ENCODE measurements at regions not wholly inside any gene's neighbourhood (a gene's known extent, or its start where the extent isn't known, plus 50 kb on each side); places are given as distances from the start of the nearest gene placed in this dataset.
A peak's percentile ranks its signal among the peaks of the same experiment; 100 is the strongest.
"Not testable (repeated sequence)": the region's sequence is repeated elsewhere in the genome, so short reads cannot be mapped to it uniquely, and the experiment has no call there.

DNA sequence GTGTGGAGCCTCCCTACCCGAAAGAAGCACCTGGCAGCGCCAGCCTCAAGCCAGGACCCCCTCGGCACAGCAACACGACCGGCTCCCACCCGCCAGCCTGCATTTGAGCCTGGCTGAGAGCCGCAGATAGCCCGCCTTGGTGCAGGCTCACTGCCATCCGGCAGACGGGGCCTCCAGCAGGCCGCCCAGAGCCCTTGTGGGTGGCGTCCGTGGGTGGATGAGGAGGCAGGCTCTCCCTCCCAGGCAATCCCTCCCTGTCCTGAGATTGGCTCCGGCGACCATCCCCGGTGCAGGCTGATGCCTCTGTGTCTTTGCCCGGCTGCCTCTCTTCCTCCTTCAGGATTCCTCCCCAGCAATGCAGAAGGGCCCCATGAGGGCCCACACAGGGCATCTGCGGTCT lies 1527.9 kb downstream of the BRD1 start:
- no peak for TF ChIP-seq EP300 (IDR thresholded peaks at IDR 0.05)
- TF ChIP-seq POLR2A (IDR thresholded peaks at IDR 0.05) = no peak
- TF ChIP-seq, protein P1, sequence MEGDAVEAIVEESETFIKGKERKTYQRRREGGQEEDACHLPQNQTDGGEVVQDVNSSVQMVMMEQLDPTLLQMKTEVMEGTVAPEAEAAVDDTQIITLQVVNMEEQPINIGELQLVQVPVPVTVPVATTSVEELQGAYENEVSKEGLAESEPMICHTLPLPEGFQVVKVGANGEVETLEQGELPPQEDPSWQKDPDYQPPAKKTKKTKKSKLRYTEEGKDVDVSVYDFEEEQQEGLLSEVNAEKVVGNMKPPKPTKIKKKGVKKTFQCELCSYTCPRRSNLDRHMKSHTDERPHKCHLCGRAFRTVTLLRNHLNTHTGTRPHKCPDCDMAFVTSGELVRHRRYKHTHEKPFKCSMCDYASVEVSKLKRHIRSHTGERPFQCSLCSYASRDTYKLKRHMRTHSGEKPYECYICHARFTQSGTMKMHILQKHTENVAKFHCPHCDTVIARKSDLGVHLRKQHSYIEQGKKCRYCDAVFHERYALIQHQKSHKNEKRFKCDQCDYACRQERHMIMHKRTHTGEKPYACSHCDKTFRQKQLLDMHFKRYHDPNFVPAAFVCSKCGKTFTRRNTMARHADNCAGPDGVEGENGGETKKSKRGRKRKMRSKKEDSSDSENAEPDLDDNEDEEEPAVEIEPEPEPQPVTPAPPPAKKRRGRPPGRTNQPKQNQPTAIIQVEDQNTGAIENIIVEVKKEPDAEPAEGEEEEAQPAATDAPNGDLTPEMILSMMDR (IDR thresholded peaks at IDR 0.05) = no peak
- Histone ChIP-seq H3K27me3 (no peaks in the 10 kb centered on the region), H3K4me1 (ENCODE audit: insufficient read depth) (no peaks in the 10 kb centered on the region), H3K9me3 (no peaks in the 10 kb centered on the region), H3K36me3 (no peaks in the 10 kb centered on the region), H3K27ac (no peak overlapping the region), H3K4me3 (no peak overlapping the region)
- 44 to 65% (median 54%) methylated on average over 17 to 18 of the region's 18 CpGs for WGBS, 3 donors
- no peak for DNase-seq
- intact Hi-C loops (cut with DNase I) = no loop called here

DNA sequence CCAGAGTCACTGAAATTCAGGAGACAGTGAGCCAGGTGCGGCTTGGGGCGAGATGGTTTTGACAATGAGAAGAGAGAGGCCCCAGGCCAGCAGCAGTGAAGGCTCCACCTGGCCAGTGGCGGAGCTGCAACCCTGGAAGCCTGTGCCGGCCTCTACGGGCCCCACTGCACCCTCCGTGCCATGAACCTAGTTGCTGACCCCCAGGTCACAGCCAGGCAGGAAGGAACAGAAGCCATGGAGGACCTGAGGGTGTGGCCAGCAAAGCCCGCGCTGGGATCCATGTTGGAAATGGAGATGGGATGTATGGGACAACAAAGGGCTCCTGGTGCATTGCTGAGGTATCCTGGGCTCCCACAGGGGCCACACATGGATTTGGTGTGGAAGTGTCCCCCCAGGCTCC lies 1528.5 kb downstream of the BRD1 start:
- intact Hi-C loops (cut with DNase I) = no loop called here
- 81 to 94% (median 94%) methylated on average over 8 of the region's 8 CpGs for WGBS, 3 donors
- TF ChIP-seq EP300 (IDR thresholded peaks at IDR 0.05) (no peak), POLR2A (IDR thresholded peaks at IDR 0.05) (no peak)
- TF ChIP-seq, protein P1 (IDR thresholded peaks at IDR 0.05) = no peak
- Histone ChIP-seq H3K27ac (no peak overlapping the region), H3K4me3 (no peak overlapping the region), H3K36me3 (no peaks in the 10 kb centered on the region), H3K9me3 (no peaks in the 10 kb centered on the region), H3K4me1 (ENCODE audit: insufficient read depth) (no peaks in the 10 kb centered on the region), H3K27me3 (no peaks in the 10 kb centered on the region)
- DNase-seq = no peak

DNA sequence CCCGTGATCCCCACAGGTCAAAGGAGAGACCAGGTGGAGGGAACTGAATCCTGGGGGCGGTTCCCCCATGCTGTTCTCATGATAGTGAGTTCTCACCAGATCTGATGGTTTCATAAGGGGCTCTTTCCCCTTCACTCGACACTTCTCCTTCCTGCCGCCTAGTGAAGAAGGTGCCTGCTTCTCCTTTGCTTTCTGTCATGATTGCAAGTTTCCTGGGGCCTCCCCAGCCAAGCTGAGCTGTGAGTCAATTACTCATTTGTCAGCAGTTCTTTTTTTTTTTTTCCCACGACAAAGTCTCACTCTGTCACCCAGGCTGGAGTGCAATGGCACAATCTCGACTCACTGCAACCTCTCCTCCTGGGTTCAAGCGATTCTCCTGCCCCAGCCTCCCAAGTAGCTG lies 1530.4 kb downstream of the BRD1 start:
- TF ChIP-seq EP300 (IDR thresholded peaks at IDR 0.05) = no peak
- TF ChIP-seq, protein P1 (IDR thresholded peaks at IDR 0.05) = no peak
- Histone ChIP-seq H3K27ac (no peak overlapping the region), H3K9me3 (no peaks in the 10 kb centered on the region), H3K36me3 (no peaks in the 10 kb centered on the region), H3K4me3 (no peak overlapping the region), H3K4me1 (ENCODE audit: insufficient read depth) (no peaks in the 10 kb centered on the region), H3K27me3 (no peaks in the 10 kb centered on the region)
- intact Hi-C loops (cut with DNase I) = no loop called here
- DNase-seq = no peak
- WGBS, 3 donors = 78 to 85% (median 80%) methylated on average over 7 of the region's 7 CpGs

DNA sequence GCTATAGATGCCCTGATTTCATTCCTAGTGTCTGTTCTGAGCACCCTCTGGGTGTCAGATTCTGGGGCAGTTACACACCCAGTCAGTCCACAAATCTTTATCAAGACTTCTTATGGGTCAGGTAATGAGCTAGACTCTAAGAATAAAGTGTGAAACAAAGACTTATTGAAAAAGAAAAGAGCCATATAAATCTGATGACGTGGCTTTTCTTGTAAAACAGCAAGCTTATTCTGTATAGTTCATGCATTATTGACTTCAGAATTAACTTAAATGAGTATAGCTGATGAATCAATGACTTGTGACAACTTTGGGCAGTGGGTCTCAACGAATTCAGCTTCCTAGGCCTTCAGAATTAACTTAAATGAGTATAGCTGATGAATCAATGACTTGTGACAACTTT lies 1527.5 kb downstream of the TBC1D22A start:
- H3K9me3 ChIP-seq; H3K27ac ChIP-seq; intact Hi-C loops (cut with DNase I); DNase-seq; H3K27me3 ChIP-seq; H3K4me3 ChIP-seq; H3K36me3 ChIP-seq: not testable (repeated sequence)
- WGBS, 3 donors = 84 to 90% (median 85%) methylated on average over 2 of the region's 2 CpGs
- H3K4me1 ChIP-seq (ENCODE audit: insufficient read depth) = peaks cover 13% of the 10 kb centered on the region

DNA sequence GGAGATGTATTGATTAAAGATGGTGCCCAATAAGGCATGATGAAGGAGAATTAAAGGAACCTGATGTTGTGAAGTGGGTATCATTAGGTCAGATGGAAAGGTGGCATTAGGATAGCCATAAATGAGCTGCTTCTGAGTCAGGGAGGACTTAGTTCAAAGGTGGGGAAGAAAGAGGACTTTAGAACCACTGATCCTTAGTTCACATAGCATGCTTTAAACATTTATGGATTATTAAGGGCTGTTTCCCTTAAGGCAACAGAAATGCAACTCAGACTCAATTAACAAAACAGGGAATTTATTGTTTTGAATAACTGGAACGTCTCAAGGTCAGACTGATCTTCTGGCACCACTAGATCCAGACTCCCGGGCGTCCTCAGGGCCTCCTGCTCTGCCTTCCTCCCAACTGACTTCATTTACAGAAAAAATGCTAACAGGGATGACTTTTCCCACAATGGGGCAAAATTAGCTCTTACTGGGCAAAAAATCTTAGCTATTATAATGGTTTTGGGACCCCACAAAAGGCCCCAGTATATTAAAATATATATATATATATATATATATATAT lies 1526.0 kb downstream of the TBC1D22A start:
- H3K4me3 ChIP-seq = no peak overlapping the region
- no peak overlapping the region for H3K27ac ChIP-seq
- peaks cover 13% of the 10 kb centered on the region for H3K4me1 ChIP-seq (ENCODE audit: insufficient read depth)
- intact Hi-C loops (cut with DNase I) = no loop called here
- TF ChIP-seq EP300 (IDR thresholded peaks at IDR 0.05) (no peak), POLR2A (IDR thresholded peaks at IDR 0.05) (no peak)
- TF ChIP-seq, protein P1 (IDR thresholded peaks at IDR 0.05) = no peak
- H3K9me3 ChIP-seq = no peaks in the 10 kb centered on the region
- H3K36me3 ChIP-seq = no peaks in the 10 kb centered on the region
- WGBS, 3 donors = 0 to 7% (median 0%) methylated on average over 3 of the region's 3 CpGs
- DNase-seq = peak in 1 of 5 donors; percentile 61
- H3K27me3 ChIP-seq = no peaks in the 10 kb centered on the region
